ENCODE measurements at regions not wholly inside any gene's neighbourhood (a gene's known extent, or its start where the extent isn't known, plus 50 kb on each side); places are given as distances from the start of the nearest gene placed in this dataset.

GRCh38 chr21:39066829-39067780 lies 116.1 kb downstream of the PSMG1 start:
- no peak for TF ChIP-seq CTCF (tag by site-specific recombination; IDR thresholded peaks at IDR 0.05)
- TF ChIP-seq GLI2 (tag by site-specific recombination; IDR thresholded peaks at IDR 0.05; ENCODE audit: borderline replicate concordance, low read depth), result no peak
- TF ChIP-seq ZFP69B (tag by site-specific recombination; IDR thresholded peaks at IDR 0.05), result no peak
- no peak for TF ChIP-seq ZNF76 (tag by site-specific recombination; IDR thresholded peaks at IDR 0.05; ENCODE audit: borderline replicate concordance, low read depth)
- no peak for TF ChIP-seq ZNF488 (tag by site-specific recombination; IDR thresholded peaks at IDR 0.05)
- TF ChIP-seq KLF1 (tag by site-specific recombination; IDR thresholded peaks at IDR 0.05), result no peak
- TF ChIP-seq ZNF366 (tag by site-specific recombination; conservative IDR thresholded peaks at IDR 0.05), result no peak
